GM12872 (cell line): ENCODE measurements at regions not wholly inside any gene's neighbourhood (a gene's known extent, or its start where the extent isn't known, plus 50 kb on each side); places are given as distances from the start of the nearest gene placed in this dataset.

Source experiments
- TF ChIP-seq, protein P1 (sequence below): IDR thresholded peaks from 3 replicates; pipeline ENCODE4 v1.5.1; 2011; ENCODE audit warnings: low read depth, mild to moderate bottlenecking, low read length, moderate library complexity; ENCODE audit not compliant: insufficient read depth

DNA sequence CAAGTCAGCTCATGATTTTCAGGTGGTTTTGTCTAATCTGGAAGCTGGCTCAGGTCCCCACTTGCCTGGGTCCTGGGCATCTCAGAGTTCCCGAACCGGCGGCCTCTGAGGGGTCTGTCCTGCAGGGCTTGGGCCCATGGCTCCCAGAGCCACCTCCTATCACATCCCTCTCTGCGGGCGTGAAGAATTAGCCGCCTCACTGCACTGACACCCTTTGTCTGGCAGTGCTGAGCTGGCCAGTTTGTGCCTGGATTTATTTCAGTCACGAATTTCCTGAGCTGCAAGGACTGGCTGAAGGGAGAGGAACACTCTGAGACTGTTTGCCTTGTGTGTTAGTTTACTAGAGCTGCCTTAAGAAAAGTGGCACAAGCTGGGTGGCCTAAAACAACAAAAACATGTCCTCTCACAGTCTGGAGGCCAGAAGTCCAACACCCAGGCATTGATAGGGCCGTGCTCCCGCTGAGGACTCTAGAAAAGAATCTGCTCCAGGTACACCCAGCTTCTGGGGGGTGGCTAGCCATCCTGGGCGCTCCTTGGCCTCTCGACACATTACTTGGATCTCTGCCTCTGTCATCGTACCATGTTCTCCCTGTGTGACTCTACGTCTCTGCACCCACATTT is 217.5 kb upstream of the DYNLRB2 start:
- TF ChIP-seq, protein P1, sequence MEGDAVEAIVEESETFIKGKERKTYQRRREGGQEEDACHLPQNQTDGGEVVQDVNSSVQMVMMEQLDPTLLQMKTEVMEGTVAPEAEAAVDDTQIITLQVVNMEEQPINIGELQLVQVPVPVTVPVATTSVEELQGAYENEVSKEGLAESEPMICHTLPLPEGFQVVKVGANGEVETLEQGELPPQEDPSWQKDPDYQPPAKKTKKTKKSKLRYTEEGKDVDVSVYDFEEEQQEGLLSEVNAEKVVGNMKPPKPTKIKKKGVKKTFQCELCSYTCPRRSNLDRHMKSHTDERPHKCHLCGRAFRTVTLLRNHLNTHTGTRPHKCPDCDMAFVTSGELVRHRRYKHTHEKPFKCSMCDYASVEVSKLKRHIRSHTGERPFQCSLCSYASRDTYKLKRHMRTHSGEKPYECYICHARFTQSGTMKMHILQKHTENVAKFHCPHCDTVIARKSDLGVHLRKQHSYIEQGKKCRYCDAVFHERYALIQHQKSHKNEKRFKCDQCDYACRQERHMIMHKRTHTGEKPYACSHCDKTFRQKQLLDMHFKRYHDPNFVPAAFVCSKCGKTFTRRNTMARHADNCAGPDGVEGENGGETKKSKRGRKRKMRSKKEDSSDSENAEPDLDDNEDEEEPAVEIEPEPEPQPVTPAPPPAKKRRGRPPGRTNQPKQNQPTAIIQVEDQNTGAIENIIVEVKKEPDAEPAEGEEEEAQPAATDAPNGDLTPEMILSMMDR, result no peak

DNA sequence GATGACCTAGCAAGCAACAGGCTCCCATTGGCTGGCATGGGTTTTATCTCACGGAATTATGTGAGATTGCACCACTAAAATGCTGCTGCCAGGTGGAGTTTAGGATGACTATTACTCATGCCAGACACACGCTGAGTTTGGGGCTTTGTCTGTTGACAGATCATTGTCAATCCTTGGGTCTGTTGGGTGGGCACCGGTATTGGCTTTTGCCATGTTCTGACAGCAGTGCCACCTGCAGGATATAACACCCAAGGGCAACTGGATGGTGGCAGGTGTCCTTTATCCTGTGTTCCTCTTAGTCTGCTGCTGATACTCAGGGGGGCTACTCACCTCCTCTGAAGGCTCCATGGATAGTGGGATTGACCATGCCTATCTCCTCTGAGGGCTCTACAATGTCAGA is 221.6 kb upstream of the DYNLRB2 start:
- TF ChIP-seq, protein P1, result peak; percentile 27; the same call in 1 of the 3 replicates

DNA sequence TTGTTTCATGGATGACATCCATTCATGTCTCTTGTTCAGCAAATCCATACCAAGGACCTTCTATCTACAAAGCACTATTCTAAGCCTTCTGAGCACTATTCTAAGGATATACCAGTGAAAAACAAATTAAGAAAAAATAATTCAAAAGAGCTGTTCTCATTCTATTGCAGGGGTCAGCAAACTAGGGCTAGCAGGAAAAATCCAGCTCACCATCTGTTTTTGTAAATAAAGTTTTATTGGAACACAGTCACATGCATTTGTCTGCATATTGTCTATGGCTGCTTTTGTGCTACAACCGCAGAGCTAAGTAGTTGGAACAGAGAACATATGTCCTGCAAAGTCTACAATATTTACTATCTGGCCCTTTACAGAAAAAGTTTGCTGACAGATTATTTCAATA is 222.7 kb upstream of the DYNLRB2 start:
- TF ChIP-seq, protein P1, result no peak

DNA sequence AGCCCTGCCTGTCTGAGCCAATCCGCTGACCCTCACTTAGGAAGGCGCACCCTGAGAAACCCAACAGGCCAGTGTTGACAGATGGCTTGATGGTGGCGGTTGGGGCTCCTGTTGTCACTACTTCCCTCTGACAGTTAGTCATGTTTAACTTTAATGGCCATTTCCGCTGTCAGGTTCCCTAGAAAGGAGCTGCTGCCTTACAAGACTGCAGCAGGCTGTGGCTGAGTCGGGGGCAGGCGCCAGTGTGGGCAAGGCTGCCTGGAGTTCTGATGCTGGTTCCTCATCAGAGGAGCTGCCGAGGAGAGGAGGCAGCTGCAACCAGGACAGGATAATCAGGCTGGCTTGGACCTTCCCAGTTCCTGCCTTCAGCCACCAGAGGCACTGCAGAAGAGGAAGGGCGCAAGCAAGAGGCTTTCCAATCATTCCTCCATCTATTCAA is 223.2 kb upstream of the DYNLRB2 start:
- TF ChIP-seq, protein P1, result peak; percentile 57

DNA sequence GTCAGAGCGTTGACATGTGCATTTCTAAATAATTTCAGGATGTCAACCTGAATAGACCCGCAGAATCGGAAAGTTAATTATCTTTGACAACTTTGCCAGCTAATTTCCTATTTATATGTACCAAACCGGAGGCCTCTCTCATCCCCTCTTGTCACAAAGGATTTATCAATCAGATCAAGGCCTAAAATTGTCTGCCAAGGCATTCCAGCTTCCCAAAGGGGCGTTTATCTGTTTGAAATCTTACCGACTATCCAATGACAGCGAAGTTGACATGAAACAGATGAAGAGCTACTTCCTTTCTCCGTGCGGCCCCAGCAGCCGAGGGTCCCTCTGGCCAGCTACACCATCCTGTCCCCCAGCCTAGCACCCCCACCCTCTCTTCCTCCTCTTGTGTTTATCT is 223.7 kb upstream of the DYNLRB2 start:
- TF ChIP-seq, protein P1, result no peak

DNA sequence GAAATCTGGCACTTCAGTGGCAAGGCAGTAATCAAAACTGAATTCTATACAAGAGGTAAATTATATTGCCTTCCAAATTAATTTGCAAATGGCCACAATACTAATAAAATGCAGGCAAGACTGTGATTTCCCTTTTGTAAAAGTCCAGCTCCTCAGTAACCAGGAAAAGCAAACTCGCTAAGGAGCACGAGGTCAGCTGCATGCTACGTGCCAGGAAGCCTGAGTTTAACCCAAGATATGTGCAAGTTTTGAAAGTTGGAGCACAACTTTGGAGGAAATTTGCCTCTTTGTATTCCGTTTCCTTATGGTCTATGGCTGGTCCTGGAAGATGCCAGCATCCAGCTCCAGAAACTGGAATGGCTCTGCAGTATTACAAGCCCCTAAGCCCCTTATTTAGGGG is 226.8 kb upstream of the DYNLRB2 start:
- TF ChIP-seq, protein P1, result no peak

DNA sequence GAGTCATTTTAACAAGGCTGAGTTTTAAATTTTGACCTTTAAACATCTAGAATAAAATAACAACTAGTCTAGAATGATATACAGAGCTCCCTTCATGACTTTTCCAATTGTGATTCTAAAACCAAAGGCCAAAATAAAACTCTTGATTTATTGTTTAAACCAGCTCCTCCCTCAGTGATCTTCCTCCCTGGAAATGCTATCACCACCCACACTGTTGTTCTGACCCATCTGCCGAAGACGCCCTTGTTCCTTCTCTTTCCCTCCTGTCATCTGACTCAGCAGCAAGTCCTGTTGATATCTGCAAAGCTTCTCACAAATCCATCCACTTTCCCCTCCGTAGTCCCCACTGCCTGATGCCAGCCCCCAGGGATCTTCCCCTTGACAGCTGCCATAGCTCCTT is 231.6 kb upstream of the DYNLRB2 start:
- TF ChIP-seq, protein P1, result no peak

DNA sequence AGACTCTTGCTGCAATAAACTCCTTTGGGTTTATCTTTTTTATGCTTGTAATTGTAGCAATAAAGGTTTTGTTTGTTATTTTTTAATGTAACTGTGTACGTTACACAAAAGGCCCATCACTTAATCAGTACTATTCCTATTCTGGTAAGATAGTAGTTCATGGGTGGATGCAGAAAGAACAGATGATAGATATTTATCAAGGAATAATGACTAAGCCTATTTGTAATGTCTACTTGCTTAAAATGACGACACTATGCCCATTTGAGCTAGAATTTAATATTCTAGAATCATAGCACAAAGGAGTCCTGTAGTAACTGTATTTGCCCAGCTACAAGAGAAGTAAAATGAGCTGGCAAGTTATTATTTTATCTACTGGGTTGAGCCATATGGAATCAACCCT is 235.4 kb upstream of the DYNLRB2 start:
- TF ChIP-seq, protein P1, result no peak
